ENCODE measurements at regions not wholly inside any gene's neighbourhood (a gene's known extent, or its start where the extent isn't known, plus 50 kb on each side); places are given as distances from the start of the nearest gene placed in this dataset.
"Not testable (repeated sequence)": the region's sequence is repeated elsewhere in the genome, so short reads cannot be mapped to it uniquely, and the experiment has no call there.

- TF ChIP-seq, protein P1, sequence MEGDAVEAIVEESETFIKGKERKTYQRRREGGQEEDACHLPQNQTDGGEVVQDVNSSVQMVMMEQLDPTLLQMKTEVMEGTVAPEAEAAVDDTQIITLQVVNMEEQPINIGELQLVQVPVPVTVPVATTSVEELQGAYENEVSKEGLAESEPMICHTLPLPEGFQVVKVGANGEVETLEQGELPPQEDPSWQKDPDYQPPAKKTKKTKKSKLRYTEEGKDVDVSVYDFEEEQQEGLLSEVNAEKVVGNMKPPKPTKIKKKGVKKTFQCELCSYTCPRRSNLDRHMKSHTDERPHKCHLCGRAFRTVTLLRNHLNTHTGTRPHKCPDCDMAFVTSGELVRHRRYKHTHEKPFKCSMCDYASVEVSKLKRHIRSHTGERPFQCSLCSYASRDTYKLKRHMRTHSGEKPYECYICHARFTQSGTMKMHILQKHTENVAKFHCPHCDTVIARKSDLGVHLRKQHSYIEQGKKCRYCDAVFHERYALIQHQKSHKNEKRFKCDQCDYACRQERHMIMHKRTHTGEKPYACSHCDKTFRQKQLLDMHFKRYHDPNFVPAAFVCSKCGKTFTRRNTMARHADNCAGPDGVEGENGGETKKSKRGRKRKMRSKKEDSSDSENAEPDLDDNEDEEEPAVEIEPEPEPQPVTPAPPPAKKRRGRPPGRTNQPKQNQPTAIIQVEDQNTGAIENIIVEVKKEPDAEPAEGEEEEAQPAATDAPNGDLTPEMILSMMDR (IDR thresholded peaks at IDR 0.05): not testable (repeated sequence)
- not testable (repeated sequence) for TF ChIP-seq POLR2AphosphoS5 (IDR thresholded peaks at IDR 0.05)
These were observed 415.2 kb upstream of the NPAP1 start for GRCh38 chr15:24260407-24260806.
